Lower leg skin (tissue), 3 donors: ENCODE measurements at regions not wholly inside any gene's neighbourhood (a gene's known extent, or its start where the extent isn't known, plus 50 kb on each side); places are given as distances from the start of the nearest gene placed in this dataset.

Source experiments
- CTCF ChIP-seq, 3 donors: fragments of 450-650 bp; IDR thresholded peaks; one replicate each; pipeline ENCODE4 v1.5.1; 2016; ENCODE audit warnings: antibody characterized with exemption in 3 of 3, mild to moderate bottlenecking in 3 of 3, moderate library complexity in 2 of 3
- POLR2A ChIP-seq, 2 donors: fragments of 450-650 bp; IDR thresholded peaks; one replicate each; pipeline ENCODE4 v1.6.1; 2016 to 2017; ENCODE audit warnings: antibody characterized with exemption in 2 of 2, mild to moderate bottlenecking in 1 of 2, moderate library complexity in 1 of 2

GRCh38 chr16:8127070-8127469 is 463.2 kb downstream of the TMEM114 start:
- no peak for TF ChIP-seq CTCF (IDR thresholded peaks at IDR 0.05)
- TF ChIP-seq POLR2A (IDR thresholded peaks at IDR 0.05) = no peak
